ENCODE measurements at regions not wholly inside any gene's neighbourhood (a gene's known extent, or its start where the extent isn't known, plus 50 kb on each side); places are given as distances from the start of the nearest gene placed in this dataset.
"Not testable (repeated sequence)": the region's sequence is repeated elsewhere in the genome, so short reads cannot be mapped to it uniquely, and the experiment has no call there.

GRCh38 chr1:189718147-189718795, 759.4 kb downstream of the BRINP3 start:
- not testable (repeated sequence) for TF ChIP-seq CTCF (IDR thresholded peaks at IDR 0.05; ENCODE audit: borderline replicate concordance, extremely low read depth, low read length, poor library complexity, severe bottlenecking); EZH2 (IDR thresholded peaks at IDR 0.05; ENCODE audit: borderline replicate concordance, low read depth, low read length, severe bottlenecking)
